ENCODE measurements at regions not wholly inside any gene's neighbourhood (a gene's known extent, or its start where the extent isn't known, plus 50 kb on each side); places are given as distances from the start of the nearest gene placed in this dataset.

DNA sequence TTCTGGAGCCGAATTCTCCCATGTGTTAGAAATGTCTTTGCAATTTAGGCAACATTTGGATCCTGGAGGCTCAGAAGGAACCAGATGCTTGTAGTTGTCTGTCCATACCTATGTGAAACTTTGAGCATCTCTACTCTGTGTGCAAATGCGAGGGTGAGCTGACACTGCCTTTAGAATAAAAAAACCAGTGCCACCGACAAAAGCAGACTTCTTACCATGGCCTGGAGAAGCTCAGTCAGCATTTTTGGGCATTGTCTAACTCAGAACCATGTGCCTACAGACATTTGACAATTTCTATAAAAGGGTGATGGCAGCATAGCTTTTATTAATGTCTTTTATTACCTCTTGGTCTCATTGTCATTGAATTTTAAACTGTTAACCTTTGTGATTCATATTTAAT is 78.4 kb upstream of the PPM1H start:
- TF ChIP-seq, protein P1, sequence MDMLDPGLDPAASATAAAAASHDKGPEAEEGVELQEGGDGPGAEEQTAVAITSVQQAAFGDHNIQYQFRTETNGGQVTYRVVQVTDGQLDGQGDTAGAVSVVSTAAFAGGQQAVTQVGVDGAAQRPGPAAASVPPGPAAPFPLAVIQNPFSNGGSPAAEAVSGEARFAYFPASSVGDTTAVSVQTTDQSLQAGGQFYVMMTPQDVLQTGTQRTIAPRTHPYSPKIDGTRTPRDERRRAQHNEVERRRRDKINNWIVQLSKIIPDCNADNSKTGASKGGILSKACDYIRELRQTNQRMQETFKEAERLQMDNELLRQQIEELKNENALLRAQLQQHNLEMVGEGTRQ (IDR thresholded peaks at IDR 0.05; ENCODE audit: borderline replicate concordance, low read depth, low read length), result no peak
- TF ChIP-seq SMC3 (IDR thresholded peaks at IDR 0.05; ENCODE audit: low read depth, low read length) (no peak), SIN3A (IDR thresholded peaks at IDR 0.05; ENCODE audit: borderline replicate concordance, low read depth, low read length) (no peak), JUND (IDR thresholded peaks at IDR 0.05) (no peak), EP300 (IDR thresholded peaks at IDR 0.05; ENCODE audit: borderline replicate concordance in 1 of 2, low read depth in 1 of 2, low read length in 1 of 2) (no peak), NRF1 (IDR thresholded peaks at IDR 0.05; ENCODE audit: low read depth, low read length) (no peak), RFX5 (IDR thresholded peaks at IDR 0.05; ENCODE audit: low read length) (no peak), YY1 (IDR thresholded peaks at IDR 0.05; ENCODE audit: low read depth) (no peak), RAD21 (IDR thresholded peaks at IDR 0.05; ENCODE audit: low read length) (no peak), EZH2phosphoT487 (IDR thresholded peaks at IDR 0.05; ENCODE audit: borderline replicate concordance, low read depth) (no peak), POLR2AphosphoS5 (IDR thresholded peaks at IDR 0.05; ENCODE audit: low read depth, low read length) (no peak)
- TF ChIP-seq, protein P2, sequence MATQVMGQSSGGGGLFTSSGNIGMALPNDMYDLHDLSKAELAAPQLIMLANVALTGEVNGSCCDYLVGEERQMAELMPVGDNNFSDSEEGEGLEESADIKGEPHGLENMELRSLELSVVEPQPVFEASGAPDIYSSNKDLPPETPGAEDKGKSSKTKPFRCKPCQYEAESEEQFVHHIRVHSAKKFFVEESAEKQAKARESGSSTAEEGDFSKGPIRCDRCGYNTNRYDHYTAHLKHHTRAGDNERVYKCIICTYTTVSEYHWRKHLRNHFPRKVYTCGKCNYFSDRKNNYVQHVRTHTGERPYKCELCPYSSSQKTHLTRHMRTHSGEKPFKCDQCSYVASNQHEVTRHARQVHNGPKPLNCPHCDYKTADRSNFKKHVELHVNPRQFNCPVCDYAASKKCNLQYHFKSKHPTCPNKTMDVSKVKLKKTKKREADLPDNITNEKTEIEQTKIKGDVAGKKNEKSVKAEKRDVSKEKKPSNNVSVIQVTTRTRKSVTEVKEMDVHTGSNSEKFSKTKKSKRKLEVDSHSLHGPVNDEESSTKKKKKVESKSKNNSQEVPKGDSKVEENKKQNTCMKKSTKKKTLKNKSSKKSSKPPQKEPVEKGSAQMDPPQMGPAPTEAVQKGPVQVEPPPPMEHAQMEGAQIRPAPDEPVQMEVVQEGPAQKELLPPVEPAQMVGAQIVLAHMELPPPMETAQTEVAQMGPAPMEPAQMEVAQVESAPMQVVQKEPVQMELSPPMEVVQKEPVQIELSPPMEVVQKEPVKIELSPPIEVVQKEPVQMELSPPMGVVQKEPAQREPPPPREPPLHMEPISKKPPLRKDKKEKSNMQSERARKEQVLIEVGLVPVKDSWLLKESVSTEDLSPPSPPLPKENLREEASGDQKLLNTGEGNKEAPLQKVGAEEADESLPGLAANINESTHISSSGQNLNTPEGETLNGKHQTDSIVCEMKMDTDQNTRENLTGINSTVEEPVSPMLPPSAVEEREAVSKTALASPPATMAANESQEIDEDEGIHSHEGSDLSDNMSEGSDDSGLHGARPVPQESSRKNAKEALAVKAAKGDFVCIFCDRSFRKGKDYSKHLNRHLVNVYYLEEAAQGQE (IDR thresholded peaks at IDR 0.05; ENCODE audit: low read depth, low read length), result no peak
- TF ChIP-seq, protein P3, sequence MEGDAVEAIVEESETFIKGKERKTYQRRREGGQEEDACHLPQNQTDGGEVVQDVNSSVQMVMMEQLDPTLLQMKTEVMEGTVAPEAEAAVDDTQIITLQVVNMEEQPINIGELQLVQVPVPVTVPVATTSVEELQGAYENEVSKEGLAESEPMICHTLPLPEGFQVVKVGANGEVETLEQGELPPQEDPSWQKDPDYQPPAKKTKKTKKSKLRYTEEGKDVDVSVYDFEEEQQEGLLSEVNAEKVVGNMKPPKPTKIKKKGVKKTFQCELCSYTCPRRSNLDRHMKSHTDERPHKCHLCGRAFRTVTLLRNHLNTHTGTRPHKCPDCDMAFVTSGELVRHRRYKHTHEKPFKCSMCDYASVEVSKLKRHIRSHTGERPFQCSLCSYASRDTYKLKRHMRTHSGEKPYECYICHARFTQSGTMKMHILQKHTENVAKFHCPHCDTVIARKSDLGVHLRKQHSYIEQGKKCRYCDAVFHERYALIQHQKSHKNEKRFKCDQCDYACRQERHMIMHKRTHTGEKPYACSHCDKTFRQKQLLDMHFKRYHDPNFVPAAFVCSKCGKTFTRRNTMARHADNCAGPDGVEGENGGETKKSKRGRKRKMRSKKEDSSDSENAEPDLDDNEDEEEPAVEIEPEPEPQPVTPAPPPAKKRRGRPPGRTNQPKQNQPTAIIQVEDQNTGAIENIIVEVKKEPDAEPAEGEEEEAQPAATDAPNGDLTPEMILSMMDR (IDR thresholded peaks at IDR 0.05), result no peak
- TF ChIP-seq, protein P4, sequence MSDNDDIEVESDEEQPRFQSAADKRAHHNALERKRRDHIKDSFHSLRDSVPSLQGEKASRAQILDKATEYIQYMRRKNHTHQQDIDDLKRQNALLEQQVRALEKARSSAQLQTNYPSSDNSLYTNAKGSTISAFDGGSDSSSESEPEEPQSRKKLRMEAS (IDR thresholded peaks at IDR 0.05; ENCODE audit: low read depth), result no peak

Measured in SK-N-SH (cell line).